Limb (tissue), 2 donors: ENCODE measurements at regions not wholly inside any gene's neighbourhood (a gene's known extent, or its start where the extent isn't known, plus 50 kb on each side); places are given as distances from the start of the nearest gene placed in this dataset.
"Not testable (repeated sequence)": the region's sequence is repeated elsewhere in the genome, so short reads cannot be mapped to it uniquely, and the experiment has no call there.

ENCODE experiments used
- DNase-seq, 2 donors: peaks; one replicate each; pipeline ENCODE4 v3.0.0-alpha.2; 2016; ENCODE audit errors: extremely low spot score in 2 of 2

- DNase-seq, result no peak
Observed at GRCh38 chr13:22874839-22875238, 305.9 kb upstream of the SGCG start.

GRCh38 chr13:22877421-22877820 lies 303.4 kb upstream of the SGCG start:
- DNase-seq, result no peak

GRCh38 chr13:22880741-22881720 lies 299.7 kb upstream of the SGCG start:
- DNase-seq, result no peak

- DNase-seq, result not testable (repeated sequence)
Observed at GRCh38 chr13:22881721-22882608, 298.8 kb upstream of the SGCG start.

GRCh38 chr13:22883262-22883840 lies 297.4 kb upstream of the SGCG start:
- DNase-seq, result no peak

- DNase-seq, result peak in 1 of 2 donors; percentile 28
Observed at GRCh38 chr13:22883956-22884355, 296.8 kb upstream of the SGCG start.

- not testable (repeated sequence) for DNase-seq
Observed at GRCh38 chr13:22886061-22886460, 294.7 kb upstream of the SGCG start.

- DNase-seq, result not testable (repeated sequence)
Observed at GRCh38 chr13:22889376-22889775, 291.4 kb upstream of the SGCG start.

GRCh38 chr13:22893204-22893603 lies 287.6 kb upstream of the SGCG start:
- no peak for DNase-seq

GRCh38 chr13:22893777-22894176 lies 287.0 kb upstream of the SGCG start:
- DNase-seq, result no peak

GRCh38 chr13:22897571-22898314 lies 283.0 kb upstream of the SGCG start:
- no peak for DNase-seq

- not testable (repeated sequence) for DNase-seq
Observed at GRCh38 chr13:22900416-22900951, 280.3 kb upstream of the SGCG start.

- no peak for DNase-seq
Observed at GRCh38 chr13:22903301-22903700, 277.5 kb upstream of the SGCG start.

- no peak for DNase-seq
Observed at GRCh38 chr13:22903925-22904324, 276.9 kb upstream of the SGCG start.

- DNase-seq, result peak; percentile 46 to 87
Observed at GRCh38 chr13:22915442-22916082, 265.2 kb upstream of the SGCG start.

GRCh38 chr13:22916276-22916675 lies 264.5 kb upstream of the SGCG start:
- DNase-seq, result not testable (repeated sequence)

GRCh38 chr13:22925881-22926747 lies 254.7 kb upstream of the SGCG start:
- DNase-seq, result peak; percentile 75 to 87

GRCh38 chr13:22926748-22927400 lies 253.9 kb upstream of the SGCG start:
- no peak for DNase-seq

- not testable (repeated sequence) for DNase-seq
Observed at GRCh38 chr13:22927845-22928244, 252.9 kb upstream of the SGCG start.
